ENCODE measurements at regions not wholly inside any gene's neighbourhood (a gene's known extent, or its start where the extent isn't known, plus 50 kb on each side); places are given as distances from the start of the nearest gene placed in this dataset.

DNA sequence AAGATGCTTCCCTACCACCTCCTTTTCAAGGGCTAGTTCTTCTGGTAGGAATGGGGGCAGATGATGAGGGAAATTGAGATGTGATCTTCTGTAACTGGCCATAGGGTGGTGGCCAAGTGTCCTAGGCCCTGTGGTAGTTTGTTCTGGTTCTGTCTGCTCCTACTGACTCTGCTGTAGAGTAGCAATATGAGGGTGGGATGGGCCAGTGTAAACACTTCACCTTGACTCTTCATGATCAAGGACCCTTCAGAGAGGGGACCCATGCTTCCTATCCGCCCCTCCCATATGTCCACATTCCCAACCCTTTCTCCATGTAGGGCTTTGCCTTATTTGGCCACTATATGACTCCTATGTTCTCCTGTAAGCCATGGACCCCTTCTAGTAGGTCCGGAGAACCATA lies 230.3 kb upstream of the SESN3 start:
- ChIA-PET POLR2A (no interaction called here), CTCF (no interaction called here)

GRCh38 chr11:95459291-95460042 lies 228.5 kb upstream of the SESN3 start:
- POLR2A ChIA-PET = interaction anchor here (0.6 kb wide), 1 partner anchor 232 kb away, joined by 3 read pairs; no protein-coding TSS in a partner anchor
- TF ChIP-seq, protein P1, sequence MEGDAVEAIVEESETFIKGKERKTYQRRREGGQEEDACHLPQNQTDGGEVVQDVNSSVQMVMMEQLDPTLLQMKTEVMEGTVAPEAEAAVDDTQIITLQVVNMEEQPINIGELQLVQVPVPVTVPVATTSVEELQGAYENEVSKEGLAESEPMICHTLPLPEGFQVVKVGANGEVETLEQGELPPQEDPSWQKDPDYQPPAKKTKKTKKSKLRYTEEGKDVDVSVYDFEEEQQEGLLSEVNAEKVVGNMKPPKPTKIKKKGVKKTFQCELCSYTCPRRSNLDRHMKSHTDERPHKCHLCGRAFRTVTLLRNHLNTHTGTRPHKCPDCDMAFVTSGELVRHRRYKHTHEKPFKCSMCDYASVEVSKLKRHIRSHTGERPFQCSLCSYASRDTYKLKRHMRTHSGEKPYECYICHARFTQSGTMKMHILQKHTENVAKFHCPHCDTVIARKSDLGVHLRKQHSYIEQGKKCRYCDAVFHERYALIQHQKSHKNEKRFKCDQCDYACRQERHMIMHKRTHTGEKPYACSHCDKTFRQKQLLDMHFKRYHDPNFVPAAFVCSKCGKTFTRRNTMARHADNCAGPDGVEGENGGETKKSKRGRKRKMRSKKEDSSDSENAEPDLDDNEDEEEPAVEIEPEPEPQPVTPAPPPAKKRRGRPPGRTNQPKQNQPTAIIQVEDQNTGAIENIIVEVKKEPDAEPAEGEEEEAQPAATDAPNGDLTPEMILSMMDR (IDR thresholded peaks at IDR 0.05; ENCODE audit: insufficient read depth, low read length, missing control alignments) = no peak
- no peak for DNase-seq (ENCODE audit: low read depth, low spot score)
- CTCF ChIA-PET = no interaction called here
- H3K4me3 ChIP-seq (ENCODE audit: low read depth, low read length) = no peak overlapping the region

More for the DNA sequence above, 230.3 kb upstream of the SESN3 start:
- no peak for DNase-seq (ENCODE audit: low read depth, low spot score)
- TF ChIP-seq, protein P1 (IDR thresholded peaks at IDR 0.05; ENCODE audit: insufficient read depth, low read length, missing control alignments) = no peak
- no peak overlapping the region for H3K4me3 ChIP-seq (ENCODE audit: low read depth, low read length)

GRCh38 chr11:95456714-95457491 lies 225.9 kb upstream of the SESN3 start:
- no peak for DNase-seq (ENCODE audit: low read depth, low spot score)
- POLR2A ChIA-PET = interaction anchor here (1.3 kb wide), 1 partner anchor 367 kb away, joined by 4 read pairs; the partner anchor contains the start of gene ENDOD1
- TF ChIP-seq, protein P1 (IDR thresholded peaks at IDR 0.05; ENCODE audit: insufficient read depth, low read length, missing control alignments) = no peak
- CTCF ChIA-PET = interaction anchor here (1.3 kb wide), 1 partner anchor 226 kb away, joined by 4 read pairs; the partner anchor contains the start of gene SESN3
- H3K4me3 ChIP-seq (ENCODE audit: low read depth, low read length) = no peak overlapping the region

GRCh38 chr11:95455228-95455970 lies 224.4 kb upstream of the SESN3 start:
- no peak for DNase-seq (ENCODE audit: low read depth, low spot score)
- POLR2A ChIA-PET = interaction anchor here (1.3 kb wide), 1 partner anchor 365 kb away, joined by 4 read pairs; the partner anchor contains the start of gene ENDOD1
- no peak overlapping the region for H3K4me3 ChIP-seq (ENCODE audit: low read depth, low read length)
- CTCF ChIA-PET = interaction anchor here (1.0 kb wide), 1 partner anchor 10 kb away, joined by 3 read pairs; no protein-coding TSS in a partner anchor
- TF ChIP-seq, protein P1 (IDR thresholded peaks at IDR 0.05; ENCODE audit: insufficient read depth, low read length, missing control alignments) = no peak

DNA sequence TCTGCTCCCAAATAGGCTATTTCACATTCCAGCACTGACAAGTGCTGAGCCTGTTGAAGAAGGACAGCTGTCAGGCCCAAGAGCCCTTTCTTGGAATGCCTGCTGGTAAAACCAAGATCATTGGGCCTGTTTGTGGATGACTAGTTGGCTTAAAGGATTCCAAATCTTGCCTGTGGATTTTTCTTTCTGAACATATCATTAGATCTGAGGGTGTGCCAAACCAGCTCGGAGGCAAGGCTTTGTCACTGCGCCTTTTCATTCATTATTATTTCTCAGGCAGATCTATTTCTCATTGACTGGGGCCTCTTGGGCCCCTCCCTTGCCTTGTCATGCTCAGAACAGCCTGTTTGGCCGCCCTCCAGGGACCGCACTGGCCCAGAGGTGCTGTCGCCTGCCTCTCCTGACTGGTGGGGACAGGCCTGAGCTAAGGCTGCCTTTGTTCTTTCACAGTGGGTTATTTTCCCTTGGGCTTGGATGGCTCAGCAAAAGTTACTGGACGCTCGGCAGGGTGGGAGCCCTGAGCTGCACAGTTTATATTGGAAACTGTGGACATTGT lies 222.7 kb upstream of the SESN3 start:
- TF ChIP-seq, protein P1 (IDR thresholded peaks at IDR 0.05; ENCODE audit: insufficient read depth, low read length, missing control alignments) = no peak
- POLR2A ChIA-PET = no interaction called here
- CTCF ChIA-PET = interaction anchor here (0.7 to 1.6 kb wide), 3 partner anchors 27 to 251 kb away, joined by 3 to 6 read pairs (median 3); no protein-coding TSS in a partner anchor
- H3K4me3 ChIP-seq (ENCODE audit: low read depth, low read length) = no peak overlapping the region
- DNase-seq (ENCODE audit: low read depth, low spot score) = no peak
